ENCODE measurements at regions not wholly inside any gene's neighbourhood (a gene's known extent, or its start where the extent isn't known, plus 50 kb on each side); places are given as distances from the start of the nearest gene placed in this dataset.

DNA sequence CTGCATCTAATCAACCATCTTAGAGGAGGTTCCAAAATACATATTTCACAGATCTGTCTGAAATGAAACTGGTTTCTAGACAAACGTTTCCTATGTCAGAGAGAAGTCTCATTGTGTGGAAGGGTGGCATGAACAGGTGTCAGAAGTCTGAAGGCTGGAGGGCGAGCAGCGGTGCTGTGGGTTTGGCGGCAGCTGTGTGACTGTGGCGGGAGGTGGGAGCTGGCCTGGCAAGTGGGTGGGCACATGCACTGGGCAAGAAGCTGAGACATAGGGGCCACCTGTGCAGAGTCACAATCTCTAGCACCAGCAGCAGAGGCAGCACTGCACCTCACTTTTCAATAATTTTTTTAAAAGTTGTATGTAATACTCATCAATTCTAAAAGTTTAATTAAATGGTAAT lies 346.3 kb downstream of the DSC3 start (continued):
- TF ChIP-seq, protein P1, sequence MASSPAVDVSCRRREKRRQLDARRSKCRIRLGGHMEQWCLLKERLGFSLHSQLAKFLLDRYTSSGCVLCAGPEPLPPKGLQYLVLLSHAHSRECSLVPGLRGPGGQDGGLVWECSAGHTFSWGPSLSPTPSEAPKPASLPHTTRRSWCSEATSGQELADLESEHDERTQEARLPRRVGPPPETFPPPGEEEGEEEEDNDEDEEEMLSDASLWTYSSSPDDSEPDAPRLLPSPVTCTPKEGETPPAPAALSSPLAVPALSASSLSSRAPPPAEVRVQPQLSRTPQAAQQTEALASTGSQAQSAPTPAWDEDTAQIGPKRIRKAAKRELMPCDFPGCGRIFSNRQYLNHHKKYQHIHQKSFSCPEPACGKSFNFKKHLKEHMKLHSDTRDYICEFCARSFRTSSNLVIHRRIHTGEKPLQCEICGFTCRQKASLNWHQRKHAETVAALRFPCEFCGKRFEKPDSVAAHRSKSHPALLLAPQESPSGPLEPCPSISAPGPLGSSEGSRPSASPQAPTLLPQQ (tag by site-specific recombination; IDR thresholded peaks at IDR 0.05) = no peak

DNA sequence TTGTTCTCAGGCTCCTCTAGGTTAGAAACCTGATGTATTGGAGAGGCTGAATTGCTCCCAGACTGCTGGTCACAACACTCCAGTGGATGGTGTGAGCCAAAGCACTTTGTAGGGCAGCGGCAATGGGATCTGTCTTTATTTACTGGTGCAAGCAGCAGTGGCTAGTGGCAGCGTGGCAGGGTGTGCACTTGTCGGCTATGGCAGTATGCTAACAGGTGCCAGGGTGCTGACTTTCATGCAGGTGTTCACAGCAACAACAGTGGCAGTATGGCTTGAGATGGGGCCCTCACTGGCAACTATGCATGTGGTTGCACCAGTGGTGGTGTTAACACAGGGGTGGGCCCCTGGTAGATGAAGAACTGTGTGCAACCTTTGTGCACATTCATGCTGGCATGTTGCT lies 347.8 kb downstream of the DSC3 start:
- TF ChIP-seq ZNF521 (tag by site-specific recombination; IDR thresholded peaks at IDR 0.05) = no peak
- TF ChIP-seq ZNF138 (tag by site-specific recombination; IDR thresholded peaks at IDR 0.05; ENCODE audit: borderline replicate concordance) = no peak
- TF ChIP-seq, protein P2, sequence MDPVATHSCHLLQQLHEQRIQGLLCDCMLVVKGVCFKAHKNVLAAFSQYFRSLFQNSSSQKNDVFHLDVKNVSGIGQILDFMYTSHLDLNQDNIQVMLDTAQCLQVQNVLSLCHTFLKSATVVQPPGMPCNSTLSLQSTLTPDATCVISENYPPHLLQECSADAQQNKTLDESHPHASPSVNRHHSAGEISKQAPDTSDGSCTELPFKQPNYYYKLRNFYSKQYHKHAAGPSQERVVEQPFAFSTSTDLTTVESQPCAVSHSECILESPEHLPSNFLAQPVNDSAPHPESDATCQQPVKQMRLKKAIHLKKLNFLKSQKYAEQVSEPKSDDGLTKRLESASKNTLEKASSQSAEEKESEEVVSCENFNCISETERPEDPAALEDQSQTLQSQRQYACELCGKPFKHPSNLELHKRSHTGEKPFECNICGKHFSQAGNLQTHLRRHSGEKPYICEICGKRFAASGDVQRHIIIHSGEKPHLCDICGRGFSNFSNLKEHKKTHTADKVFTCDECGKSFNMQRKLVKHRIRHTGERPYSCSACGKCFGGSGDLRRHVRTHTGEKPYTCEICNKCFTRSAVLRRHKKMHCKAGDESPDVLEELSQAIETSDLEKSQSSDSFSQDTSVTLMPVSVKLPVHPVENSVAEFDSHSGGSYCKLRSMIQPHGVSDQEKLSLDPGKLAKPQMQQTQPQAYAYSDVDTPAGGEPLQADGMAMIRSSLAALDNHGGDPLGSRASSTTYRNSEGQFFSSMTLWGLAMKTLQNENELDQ (tag by site-specific recombination; IDR thresholded peaks at IDR 0.05; ENCODE audit: low read depth) = no peak
- no peak for TF ChIP-seq ZNF37A (tag by site-specific recombination; IDR thresholded peaks at IDR 0.05)
- no peak for TF ChIP-seq OSR2 (tag by site-specific recombination; IDR thresholded peaks at IDR 0.05)
- TF ChIP-seq REPIN1 (tag by site-specific recombination; IDR thresholded peaks at IDR 0.05; ENCODE audit: low read depth) = no peak
- TF ChIP-seq ZNF146 (tag by site-specific recombination; IDR thresholded peaks at IDR 0.05) = no peak
- TF ChIP-seq ZXDB (tag by site-specific recombination; IDR thresholded peaks at IDR 0.05) = no peak
- TF ChIP-seq ZNF184 (tag by site-specific recombination; IDR thresholded peaks at IDR 0.05) = no peak
- TF ChIP-seq, protein P3, sequence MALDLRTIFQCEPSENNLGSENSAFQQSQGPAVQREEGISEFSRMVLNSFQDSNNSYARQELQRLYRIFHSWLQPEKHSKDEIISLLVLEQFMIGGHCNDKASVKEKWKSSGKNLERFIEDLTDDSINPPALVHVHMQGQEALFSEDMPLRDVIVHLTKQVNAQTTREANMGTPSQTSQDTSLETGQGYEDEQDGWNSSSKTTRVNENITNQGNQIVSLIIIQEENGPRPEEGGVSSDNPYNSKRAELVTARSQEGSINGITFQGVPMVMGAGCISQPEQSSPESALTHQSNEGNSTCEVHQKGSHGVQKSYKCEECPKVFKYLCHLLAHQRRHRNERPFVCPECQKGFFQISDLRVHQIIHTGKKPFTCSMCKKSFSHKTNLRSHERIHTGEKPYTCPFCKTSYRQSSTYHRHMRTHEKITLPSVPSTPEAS (tag by site-specific recombination; IDR thresholded peaks at IDR 0.05) = no peak
- no peak for TF ChIP-seq ZNF248 (tag by site-specific recombination; IDR thresholded peaks at IDR 0.05)
- no peak for TF ChIP-seq ZNF701 (tag by site-specific recombination; IDR thresholded peaks at IDR 0.05)
- TF ChIP-seq, protein P4, sequence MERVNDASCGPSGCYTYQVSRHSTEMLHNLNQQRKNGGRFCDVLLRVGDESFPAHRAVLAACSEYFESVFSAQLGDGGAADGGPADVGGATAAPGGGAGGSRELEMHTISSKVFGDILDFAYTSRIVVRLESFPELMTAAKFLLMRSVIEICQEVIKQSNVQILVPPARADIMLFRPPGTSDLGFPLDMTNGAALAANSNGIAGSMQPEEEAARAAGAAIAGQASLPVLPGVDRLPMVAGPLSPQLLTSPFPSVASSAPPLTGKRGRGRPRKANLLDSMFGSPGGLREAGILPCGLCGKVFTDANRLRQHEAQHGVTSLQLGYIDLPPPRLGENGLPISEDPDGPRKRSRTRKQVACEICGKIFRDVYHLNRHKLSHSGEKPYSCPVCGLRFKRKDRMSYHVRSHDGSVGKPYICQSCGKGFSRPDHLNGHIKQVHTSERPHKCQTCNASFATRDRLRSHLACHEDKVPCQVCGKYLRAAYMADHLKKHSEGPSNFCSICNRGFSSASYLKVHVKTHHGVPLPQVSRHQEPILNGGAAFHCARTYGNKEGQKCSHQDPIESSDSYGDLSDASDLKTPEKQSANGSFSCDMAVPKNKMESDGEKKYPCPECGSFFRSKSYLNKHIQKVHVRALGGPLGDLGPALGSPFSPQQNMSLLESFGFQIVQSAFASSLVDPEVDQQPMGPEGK (tag by site-specific recombination; IDR thresholded peaks at IDR 0.05) = no peak
- TF ChIP-seq EGR2 (tag by site-specific recombination; IDR thresholded peaks at IDR 0.05; ENCODE audit: low read depth) = no peak
- TF ChIP-seq HOXD13 (CRISPR knock-in tag; IDR thresholded peaks at IDR 0.05; ENCODE audit: borderline replicate concordance) = no peak
- TF ChIP-seq, protein P5, sequence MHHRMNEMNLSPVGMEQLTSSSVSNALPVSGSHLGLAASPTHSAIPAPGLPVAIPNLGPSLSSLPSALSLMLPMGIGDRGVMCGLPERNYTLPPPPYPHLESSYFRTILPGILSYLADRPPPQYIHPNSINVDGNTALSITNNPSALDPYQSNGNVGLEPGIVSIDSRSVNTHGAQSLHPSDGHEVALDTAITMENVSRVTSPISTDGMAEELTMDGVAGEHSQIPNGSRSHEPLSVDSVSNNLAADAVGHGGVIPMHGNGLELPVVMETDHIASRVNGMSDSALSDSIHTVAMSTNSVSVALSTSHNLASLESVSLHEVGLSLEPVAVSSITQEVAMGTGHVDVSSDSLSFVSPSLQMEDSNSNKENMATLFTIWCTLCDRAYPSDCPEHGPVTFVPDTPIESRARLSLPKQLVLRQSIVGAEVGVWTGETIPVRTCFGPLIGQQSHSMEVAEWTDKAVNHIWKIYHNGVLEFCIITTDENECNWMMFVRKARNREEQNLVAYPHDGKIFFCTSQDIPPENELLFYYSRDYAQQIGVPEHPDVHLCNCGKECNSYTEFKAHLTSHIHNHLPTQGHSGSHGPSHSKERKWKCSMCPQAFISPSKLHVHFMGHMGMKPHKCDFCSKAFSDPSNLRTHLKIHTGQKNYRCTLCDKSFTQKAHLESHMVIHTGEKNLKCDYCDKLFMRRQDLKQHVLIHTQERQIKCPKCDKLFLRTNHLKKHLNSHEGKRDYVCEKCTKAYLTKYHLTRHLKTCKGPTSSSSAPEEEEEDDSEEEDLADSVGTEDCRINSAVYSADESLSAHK (tag by site-specific recombination; IDR thresholded peaks at IDR 0.05) = no peak
- TF ChIP-seq, protein P6, sequence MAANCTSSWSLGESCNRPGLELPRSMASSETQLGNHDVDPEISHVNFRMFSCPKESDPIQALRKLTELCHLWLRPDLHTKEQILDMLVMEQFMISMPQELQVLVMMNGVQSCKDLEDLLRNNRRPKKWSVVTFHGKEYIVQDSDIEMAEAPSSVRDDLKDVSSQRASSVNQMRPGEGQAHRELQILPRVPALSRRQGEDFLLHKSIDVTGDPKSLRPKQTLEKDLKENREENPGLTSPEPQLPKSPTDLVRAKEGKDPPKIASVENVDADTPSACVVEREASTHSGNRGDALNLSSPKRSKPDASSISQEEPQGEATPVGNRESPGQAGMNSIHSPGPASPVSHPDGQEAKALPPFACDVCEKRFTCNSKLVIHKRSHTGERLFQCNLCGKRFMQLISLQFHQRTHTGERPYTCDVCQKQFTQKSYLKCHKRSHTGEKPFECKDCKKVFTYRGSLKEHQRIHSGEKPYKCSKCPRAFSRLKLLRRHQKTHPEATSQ (tag by site-specific recombination; IDR thresholded peaks at IDR 0.05) = no peak
- TF ChIP-seq ZNF24 (tag by site-specific recombination; IDR thresholded peaks at IDR 0.05) = no peak
- TF ChIP-seq ZNF335 (tag by site-specific recombination; conservative IDR thresholded peaks at IDR 0.05) = no peak
- TF ChIP-seq, protein P7, sequence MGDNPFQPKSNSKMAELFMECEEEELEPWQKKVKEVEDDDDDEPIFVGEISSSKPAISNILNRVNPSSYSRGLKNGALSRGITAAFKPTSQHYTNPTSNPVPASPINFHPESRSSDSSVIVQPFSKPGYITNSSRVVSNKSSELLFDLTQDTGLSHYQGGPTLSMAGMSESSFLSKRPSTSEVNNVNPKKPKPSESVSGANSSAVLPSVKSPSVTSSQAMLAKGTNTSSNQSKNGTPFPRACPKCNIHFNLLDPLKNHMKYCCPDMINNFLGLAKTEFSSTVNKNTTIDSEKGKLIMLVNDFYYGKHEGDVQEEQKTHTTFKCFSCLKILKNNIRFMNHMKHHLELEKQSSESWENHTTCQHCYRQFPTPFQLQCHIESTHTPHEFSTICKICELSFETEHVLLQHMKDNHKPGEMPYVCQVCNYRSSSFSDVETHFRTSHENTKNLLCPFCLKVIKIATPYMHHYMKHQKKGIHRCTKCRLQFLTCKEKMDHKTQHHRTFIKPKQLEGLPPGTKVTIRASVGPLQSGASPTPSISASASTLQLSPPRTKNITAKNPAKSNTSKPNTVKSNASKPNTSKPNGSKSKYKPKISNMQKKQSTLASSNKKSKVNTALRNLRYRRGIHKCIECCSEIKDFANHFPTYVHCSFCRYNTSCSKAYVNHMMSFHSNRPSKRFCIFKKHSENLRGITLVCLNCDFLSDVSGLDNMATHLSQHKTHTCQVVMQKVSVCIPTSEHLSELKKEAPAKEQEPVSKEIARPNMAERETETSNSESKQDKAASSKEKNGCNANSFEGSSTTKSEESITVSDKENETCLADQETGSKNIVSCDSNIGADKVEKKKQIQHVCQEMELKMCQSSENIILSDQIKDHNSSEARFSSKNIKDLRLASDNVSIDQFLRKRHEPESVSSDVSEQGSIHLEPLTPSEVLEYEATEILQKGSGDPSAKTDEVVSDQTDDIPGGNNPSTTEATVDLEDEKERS (tag by site-specific recombination; IDR thresholded peaks at IDR 0.05) = no peak
- Histone ChIP-seq H3K27ac (ENCODE audit: extremely low read depth, low read depth, low read length) (no peak overlapping the region), H3K4me3 (ENCODE audit: low read depth, low read length) (no peak overlapping the region), H3K4me1 (ENCODE audit: control insufficient read depth, insufficient read depth, low read length) (no peaks in the 10 kb centered on the region), H3K9me3 (ENCODE audit: control insufficient read depth, insufficient read depth, low read depth, low read length) (no peaks in the 10 kb centered on the region), H3K36me3 (ENCODE audit: control insufficient read depth in 2 of 2, insufficient read depth in 1 of 2, low read length in 2 of 2) (no peaks in the 10 kb centered on the region)
- ChIA-PET POLR2A (no interaction called here), CTCF (no interaction called here)
